ENCODE measurements at regions not wholly inside any gene's neighbourhood (a gene's known extent, or its start where the extent isn't known, plus 50 kb on each side); places are given as distances from the start of the nearest gene placed in this dataset.

GRCh38 chr5:87170799-87171198 is 96.9 kb upstream of the RASA1 start:
- Histone ChIP-seq H3K4me1 (ENCODE audit: insufficient read depth, low read length, severe bottlenecking) (no peaks in the 10 kb centered on the region), H2AFZ (ENCODE audit: low read length) (no peak overlapping the region), H3F3A (ENCODE audit: insufficient read depth, low read length) (no peaks in the 10 kb centered on the region; the same call in 1 of the 2 replicates), H4K20me1 (ENCODE audit: insufficient read depth, low read length) (no peaks in the 10 kb centered on the region), H3K9me2 (ENCODE audit: low read depth, low read length) (no peaks in the 10 kb centered on the region), H3K27ac (ENCODE audit: low read depth, low read length, poor library complexity, severe bottlenecking) (no peak overlapping the region), H3K27me3 (ENCODE audit: insufficient read depth, low read length) (no peaks in the 10 kb centered on the region), H3K9me3 (ENCODE audit: low read length) (0 out of 2 replicates have a peak, but pooled peaks cover under 1% of the 10 kb centered on the region), H3K9ac (ENCODE audit: low read length) (no peak overlapping the region), H3K36me3 (ENCODE audit: insufficient read depth, low read length) (no peaks in the 10 kb centered on the region), H3K4me3 (ENCODE audit: low read depth, low read length, poor library complexity, severe bottlenecking) (no peak overlapping the region), H3K4me2 (ENCODE audit: low read length) (no peak overlapping the region), H3K79me2 (ENCODE audit: insufficient read depth, low read length) (no peaks in the 10 kb centered on the region)
- TF ChIP-seq, protein P1, sequence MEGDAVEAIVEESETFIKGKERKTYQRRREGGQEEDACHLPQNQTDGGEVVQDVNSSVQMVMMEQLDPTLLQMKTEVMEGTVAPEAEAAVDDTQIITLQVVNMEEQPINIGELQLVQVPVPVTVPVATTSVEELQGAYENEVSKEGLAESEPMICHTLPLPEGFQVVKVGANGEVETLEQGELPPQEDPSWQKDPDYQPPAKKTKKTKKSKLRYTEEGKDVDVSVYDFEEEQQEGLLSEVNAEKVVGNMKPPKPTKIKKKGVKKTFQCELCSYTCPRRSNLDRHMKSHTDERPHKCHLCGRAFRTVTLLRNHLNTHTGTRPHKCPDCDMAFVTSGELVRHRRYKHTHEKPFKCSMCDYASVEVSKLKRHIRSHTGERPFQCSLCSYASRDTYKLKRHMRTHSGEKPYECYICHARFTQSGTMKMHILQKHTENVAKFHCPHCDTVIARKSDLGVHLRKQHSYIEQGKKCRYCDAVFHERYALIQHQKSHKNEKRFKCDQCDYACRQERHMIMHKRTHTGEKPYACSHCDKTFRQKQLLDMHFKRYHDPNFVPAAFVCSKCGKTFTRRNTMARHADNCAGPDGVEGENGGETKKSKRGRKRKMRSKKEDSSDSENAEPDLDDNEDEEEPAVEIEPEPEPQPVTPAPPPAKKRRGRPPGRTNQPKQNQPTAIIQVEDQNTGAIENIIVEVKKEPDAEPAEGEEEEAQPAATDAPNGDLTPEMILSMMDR (IDR thresholded peaks at IDR 0.05; ENCODE audit: low read length), result no peak
- no peak for TF ChIP-seq EZH2 (IDR thresholded peaks at IDR 0.05; ENCODE audit: borderline replicate concordance, low read length)

DNA sequence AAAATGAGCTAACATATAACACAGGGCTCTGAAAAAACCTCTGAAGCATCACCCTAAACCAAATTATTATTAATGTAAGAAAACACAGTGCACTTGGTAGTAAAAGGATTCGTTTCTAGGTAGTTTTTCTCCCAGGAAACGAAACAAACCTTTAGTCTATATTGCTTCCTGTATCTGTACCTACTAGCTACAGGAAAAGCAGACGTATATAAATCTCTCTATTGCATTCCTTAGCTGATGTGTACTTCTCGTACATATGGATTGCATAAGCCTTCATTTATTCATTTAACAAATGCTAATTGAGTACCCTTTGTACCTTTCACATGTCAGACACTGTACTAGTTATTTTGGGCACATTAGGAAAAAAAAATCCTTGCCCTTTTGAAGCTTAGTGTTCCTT is 85.0 kb upstream of the RASA1 start:
- H4K20me1 ChIP-seq (ENCODE audit: insufficient read depth, low read length), result no peaks in the 10 kb centered on the region
- peak overlapping the region; percentile 10; the same call in 1 of the 2 replicates for H2AFZ ChIP-seq (ENCODE audit: low read length)
- H3K4me3 ChIP-seq (ENCODE audit: low read depth, low read length, poor library complexity, severe bottlenecking), result no peak overlapping the region
- no peaks in the 10 kb centered on the region for H3K4me1 ChIP-seq (ENCODE audit: insufficient read depth, low read length, severe bottlenecking)
- H3F3A ChIP-seq (ENCODE audit: insufficient read depth, low read length), result no peaks in the 10 kb centered on the region
- no peaks in the 10 kb centered on the region for H3K27me3 ChIP-seq (ENCODE audit: insufficient read depth, low read length)
- no peaks in the 10 kb centered on the region for H3K36me3 ChIP-seq (ENCODE audit: insufficient read depth, low read length)
- no peaks in the 10 kb centered on the region for H3K79me2 ChIP-seq (ENCODE audit: insufficient read depth, low read length)
- no peaks in the 10 kb centered on the region for H3K9me3 ChIP-seq (ENCODE audit: low read length)
- H3K9ac ChIP-seq (ENCODE audit: low read length), result no peak overlapping the region
- no peak for TF ChIP-seq EZH2 (IDR thresholded peaks at IDR 0.05; ENCODE audit: borderline replicate concordance, low read length)
- TF ChIP-seq, protein P1 (IDR thresholded peaks at IDR 0.05; ENCODE audit: low read length), result no peak
- H3K27ac ChIP-seq (ENCODE audit: low read depth, low read length, poor library complexity, severe bottlenecking), result no peak overlapping the region
- no peaks in the 10 kb centered on the region for H3K9me2 ChIP-seq (ENCODE audit: low read depth, low read length)
- H3K4me2 ChIP-seq (ENCODE audit: low read length), result no peak overlapping the region

DNA sequence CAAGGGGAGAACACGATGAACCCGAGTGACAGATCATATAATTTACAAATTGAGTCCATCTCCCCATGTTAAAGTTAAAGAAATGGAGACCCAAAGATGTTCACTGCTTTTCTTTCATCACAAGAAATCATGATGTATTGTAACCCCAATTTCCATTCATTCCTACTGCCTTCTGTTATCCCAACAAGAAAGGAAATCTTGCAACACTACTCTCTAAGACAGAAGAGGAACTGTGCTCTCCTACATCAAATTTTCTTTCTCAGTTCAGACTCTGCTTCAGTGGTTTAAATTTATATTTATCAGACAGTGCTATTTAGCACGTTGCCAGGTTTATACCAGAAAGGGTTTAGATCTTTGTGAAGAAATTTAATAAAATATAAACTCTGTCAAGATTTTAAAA is 83.8 kb upstream of the RASA1 start:
- no peak overlapping the region for H3K27ac ChIP-seq (ENCODE audit: low read depth, low read length, poor library complexity, severe bottlenecking)
- H3K9me3 ChIP-seq (ENCODE audit: low read length), result no peaks in the 10 kb centered on the region
- no peaks in the 10 kb centered on the region for H3K27me3 ChIP-seq (ENCODE audit: insufficient read depth, low read length)
- no peak overlapping the region for H2AFZ ChIP-seq (ENCODE audit: low read length)
- H3K4me2 ChIP-seq (ENCODE audit: low read length), result no peak overlapping the region
- H4K20me1 ChIP-seq (ENCODE audit: insufficient read depth, low read length), result no peaks in the 10 kb centered on the region
- no peak overlapping the region for H3K9ac ChIP-seq (ENCODE audit: low read length)
- no peaks in the 10 kb centered on the region for H3K79me2 ChIP-seq (ENCODE audit: insufficient read depth, low read length)
- no peaks in the 10 kb centered on the region for H3K36me3 ChIP-seq (ENCODE audit: insufficient read depth, low read length)
- H3F3A ChIP-seq (ENCODE audit: insufficient read depth, low read length), result no peaks in the 10 kb centered on the region
- no peaks in the 10 kb centered on the region for H3K9me2 ChIP-seq (ENCODE audit: low read depth, low read length)
- H3K4me3 ChIP-seq (ENCODE audit: low read depth, low read length, poor library complexity, severe bottlenecking), result no peak overlapping the region
- TF ChIP-seq, protein P1 (IDR thresholded peaks at IDR 0.05; ENCODE audit: low read length), result no peak
- no peak for TF ChIP-seq EZH2 (IDR thresholded peaks at IDR 0.05; ENCODE audit: borderline replicate concordance, low read length)
- no peaks in the 10 kb centered on the region for H3K4me1 ChIP-seq (ENCODE audit: insufficient read depth, low read length, severe bottlenecking)
